ENCODE measurements at regions not wholly inside any gene's neighbourhood (a gene's known extent, or its start where the extent isn't known, plus 50 kb on each side); places are given as distances from the start of the nearest gene placed in this dataset.
"Not testable (repeated sequence)": the region's sequence is repeated elsewhere in the genome, so short reads cannot be mapped to it uniquely, and the experiment has no call there.

DNA sequence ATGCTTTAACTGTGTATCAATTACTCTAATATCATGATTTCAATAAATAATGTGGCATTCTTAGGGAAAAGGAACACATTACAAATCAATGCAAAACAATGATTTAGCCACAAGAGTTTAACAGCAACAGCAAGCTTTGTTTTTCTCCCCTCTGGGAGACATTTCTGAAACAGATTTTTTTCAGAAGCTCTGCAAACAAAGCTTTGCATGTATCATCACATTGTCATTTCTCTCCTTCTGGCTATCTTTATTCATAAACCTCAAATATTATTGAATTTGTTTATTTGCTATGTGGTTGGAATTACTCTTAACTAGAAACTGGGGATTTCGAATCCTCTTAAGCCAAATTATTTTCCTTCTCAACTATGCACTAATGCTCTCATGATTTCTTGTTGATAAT lies 278.4 kb upstream of the ATXN7L3B start:
- Mint-ChIP-seq H3K4me1 (ENCODE audit: unreplicated experiment) (peaks cover 3% of the 10 kb centered on the region), H3K36me3 (no peaks in the 10 kb centered on the region), H3K9me3 (no peaks in the 10 kb centered on the region), H3K27ac (no peak overlapping the region), H3K4me3 (no peak overlapping the region), H3K27me3 (no peaks in the 10 kb centered on the region)
- no peak for TF ChIP-seq CTCF (conservative IDR thresholded peaks at IDR 0.05)
- no peak for DNase-seq (ENCODE audit: extremely low spot score, unreplicated experiment)

GRCh38 chr12:74264692-74265091 lies 272.9 kb upstream of the ATXN7L3B start:
- H3K36me3 Mint-ChIP-seq, result no peaks in the 10 kb centered on the region
- TF ChIP-seq CTCF (conservative IDR thresholded peaks at IDR 0.05), result no peak
- no peak overlapping the region for H3K27ac Mint-ChIP-seq
- no peaks in the 10 kb centered on the region for H3K9me3 Mint-ChIP-seq
- no peak for DNase-seq (ENCODE audit: extremely low spot score, unreplicated experiment)
- H3K27me3 Mint-ChIP-seq, result no peaks in the 10 kb centered on the region
- H3K4me1 Mint-ChIP-seq (ENCODE audit: unreplicated experiment), result peaks cover 3% of the 10 kb centered on the region
- H3K4me3 Mint-ChIP-seq, result no peak overlapping the region

DNA sequence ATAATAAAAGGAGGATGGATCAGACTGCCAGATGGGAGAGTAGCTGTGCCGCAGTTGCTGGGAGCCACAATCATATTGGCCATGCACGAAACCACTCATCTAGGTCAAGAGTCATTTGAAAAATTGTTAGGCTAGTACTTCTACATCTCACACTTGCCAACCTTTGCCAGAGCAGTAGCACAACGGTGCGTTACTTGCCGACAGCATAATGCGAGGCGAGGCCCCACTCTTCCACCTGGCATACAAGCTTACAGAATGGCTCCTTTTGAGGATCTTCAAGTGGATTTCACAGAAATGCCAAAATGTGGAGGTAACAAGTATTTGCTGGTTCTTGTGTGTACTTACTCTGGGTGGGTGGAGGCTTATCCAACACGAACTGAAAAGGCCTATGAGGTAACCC lies 268.3 kb upstream of the ATXN7L3B start:
- DNase-seq (ENCODE audit: extremely low spot score, unreplicated experiment); H3K4me1 Mint-ChIP-seq (ENCODE audit: unreplicated experiment); H3K27ac Mint-ChIP-seq; H3K9me3 Mint-ChIP-seq; H3K4me3 Mint-ChIP-seq; H3K27me3 Mint-ChIP-seq; H3K36me3 Mint-ChIP-seq: not testable (repeated sequence)

DNA sequence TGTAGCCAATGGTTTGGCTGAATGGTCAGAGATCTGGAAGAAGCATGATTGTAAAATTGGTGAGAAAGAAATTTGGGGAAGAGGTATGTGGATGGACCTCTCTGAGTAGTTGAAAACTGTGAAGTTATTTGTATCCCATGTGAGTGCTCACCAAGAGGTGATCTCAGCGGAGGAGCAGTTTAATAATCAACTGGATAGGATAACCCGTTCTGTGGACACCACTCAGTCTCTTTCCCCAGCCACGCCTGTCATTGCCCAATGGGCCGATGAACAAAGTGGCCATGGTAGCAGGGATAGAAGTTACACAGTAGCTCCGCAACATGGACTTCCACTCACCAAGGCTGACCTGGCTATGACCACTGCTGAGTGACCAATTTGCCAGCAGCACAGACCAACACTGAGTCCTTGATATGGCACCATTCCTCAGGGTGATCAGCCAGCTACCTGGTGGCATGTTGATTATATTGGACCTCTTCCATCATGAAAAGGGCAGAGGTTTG lies 257.4 kb upstream of the ATXN7L3B start:
- Mint-ChIP-seq H3K36me3 (no peaks in the 10 kb centered on the region), H3K4me3 (no peak overlapping the region), H3K27me3 (no peaks in the 10 kb centered on the region), H3K27ac (no peak overlapping the region), H3K9me3 (peaks cover 12% of the 10 kb centered on the region), H3K4me1 (ENCODE audit: unreplicated experiment) (no peaks in the 10 kb centered on the region)
- DNase-seq (ENCODE audit: extremely low spot score, unreplicated experiment), result no peak
- TF ChIP-seq CTCF (conservative IDR thresholded peaks at IDR 0.05), result no peak

DNA sequence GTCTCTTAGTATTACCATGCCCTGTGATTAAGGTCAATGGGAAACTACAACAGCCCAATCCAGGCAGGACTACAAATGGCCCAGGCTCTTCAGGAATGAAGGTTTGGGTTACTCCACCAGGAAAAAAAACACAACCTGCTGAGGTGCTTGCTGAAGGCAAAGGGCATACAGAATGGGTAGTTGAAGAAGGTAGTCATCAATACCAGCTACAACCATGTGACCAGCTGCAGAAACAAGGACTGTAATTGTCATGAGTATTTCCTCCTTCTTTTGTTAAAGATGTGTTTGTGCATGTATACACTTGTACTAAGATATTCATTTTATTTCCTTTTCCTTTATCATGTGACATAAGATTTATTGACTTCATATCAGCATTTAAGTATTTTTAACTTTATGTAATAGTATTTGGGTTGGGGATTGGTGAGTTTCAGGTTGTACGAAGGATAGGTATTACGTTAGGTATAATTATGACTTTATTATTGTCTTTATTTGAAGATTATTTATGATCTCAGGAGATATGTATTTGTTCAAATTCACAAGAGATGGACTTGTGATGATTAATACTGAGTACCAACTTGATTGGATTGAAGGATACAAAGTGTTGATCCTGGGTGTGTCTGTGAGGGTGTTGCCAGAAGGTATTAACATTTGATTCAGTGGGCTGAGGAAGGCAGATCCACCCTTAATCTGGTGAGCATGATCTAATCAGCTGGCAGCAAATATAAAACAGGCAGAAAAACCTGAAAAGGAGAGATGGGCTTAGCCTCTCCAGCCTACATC lies 256.0 kb upstream of the ATXN7L3B start:
- peak overlapping the region; percentile 13 for H3K27ac Mint-ChIP-seq
- H3K4me1 Mint-ChIP-seq (ENCODE audit: unreplicated experiment); H3K36me3 Mint-ChIP-seq; DNase-seq (ENCODE audit: extremely low spot score, unreplicated experiment); H3K4me3 Mint-ChIP-seq; H3K9me3 Mint-ChIP-seq; H3K27me3 Mint-ChIP-seq: not testable (repeated sequence)

- Mint-ChIP-seq H3K27me3 (no peaks in the 10 kb centered on the region), H3K27ac (no peak overlapping the region), H3K36me3 (no peaks in the 10 kb centered on the region), H3K9me3 (no peaks in the 10 kb centered on the region), H3K4me1 (ENCODE audit: unreplicated experiment) (no peaks in the 10 kb centered on the region), H3K4me3 (no peak overlapping the region)
- no peak for TF ChIP-seq CTCF (conservative IDR thresholded peaks at IDR 0.05)
- no peak for DNase-seq (ENCODE audit: extremely low spot score, unreplicated experiment)
These were observed 254.0 kb upstream of the ATXN7L3B start for GRCh38 chr12:74283646-74284045.

All from type B pancreatic cell (in vitro differentiated cells).